NB4 (cell line): ENCODE measurements at regions not wholly inside any gene's neighbourhood (a gene's known extent, or its start where the extent isn't known, plus 50 kb on each side); places are given as distances from the start of the nearest gene placed in this dataset.

ENCODE experiments used
- DNase-seq: peaks from one replicate; pipeline ENCODE4 v3.0.0; 2010; ENCODE audit warnings: low read depth
- H3K4me3 ChIP-seq: one replicate; pipeline ENCODE4 v1.5.1; 2011; ENCODE audit warnings: mild to moderate bottlenecking, low read depth, low read length, moderate library complexity
- CTCF ChIP-seq: IDR thresholded peaks from one replicate; pipeline ENCODE4 v1.5.1; 2012; ENCODE audit warnings: low read depth, low read length
- MAX ChIP-seq: IDR thresholded peaks from 2 replicates; pipeline ENCODE4 v1.6.1; 2011; ENCODE audit warnings: low read depth, low read length
- MYC ChIP-seq: IDR thresholded peaks from 2 replicates; pipeline ENCODE4 v1.6.1; 2011; ENCODE audit warnings: low read depth, low read length
- POLR2A ChIP-seq: IDR thresholded peaks from 2 replicates; pipeline ENCODE4 v1.6.1; 2011; ENCODE audit warnings: mild to moderate bottlenecking; ENCODE audit not compliant: insufficient read length; ENCODE audit errors: extremely low read depth

DNA sequence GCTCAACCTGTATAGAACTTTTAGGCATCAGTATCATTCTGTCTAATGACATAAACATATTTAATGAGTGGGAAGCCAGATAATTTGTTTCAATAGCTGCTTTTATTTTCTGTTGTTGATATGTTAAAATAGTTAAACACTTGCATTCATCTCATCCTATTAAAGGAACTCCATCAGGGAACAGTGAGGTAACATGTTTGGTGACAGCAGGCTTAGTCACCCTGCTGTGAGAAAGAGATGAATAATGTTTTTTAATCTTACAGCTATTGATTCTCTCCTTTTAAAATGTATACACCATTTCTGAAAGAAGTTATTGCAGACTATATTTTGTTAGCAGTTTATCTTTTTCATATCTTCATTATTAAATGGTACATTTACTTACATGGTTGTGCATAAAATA lies 123.3 kb upstream of the CWC22 start:
- no peak for DNase-seq
- H3K4me3 ChIP-seq = no peak overlapping the region
- no peak for TF ChIP-seq MAX
- TF ChIP-seq MYC = no peak
- TF ChIP-seq CTCF = no peak
- TF ChIP-seq POLR2A = no peak

- no peak for TF ChIP-seq CTCF
- TF ChIP-seq POLR2A = no peak
- H3K4me3 ChIP-seq = no peak overlapping the region
- no peak for DNase-seq
Observed at GRCh38 chr2:180128861-180129260, 121.8 kb upstream of the CWC22 start.

GRCh38 chr2:180125245-180125962 lies 118.3 kb upstream of the CWC22 start:
- TF ChIP-seq CTCF (peak; percentile 49), MAX (no peak)
- no peak overlapping the region for H3K4me3 ChIP-seq
- DNase-seq = peak; percentile 78

DNA sequence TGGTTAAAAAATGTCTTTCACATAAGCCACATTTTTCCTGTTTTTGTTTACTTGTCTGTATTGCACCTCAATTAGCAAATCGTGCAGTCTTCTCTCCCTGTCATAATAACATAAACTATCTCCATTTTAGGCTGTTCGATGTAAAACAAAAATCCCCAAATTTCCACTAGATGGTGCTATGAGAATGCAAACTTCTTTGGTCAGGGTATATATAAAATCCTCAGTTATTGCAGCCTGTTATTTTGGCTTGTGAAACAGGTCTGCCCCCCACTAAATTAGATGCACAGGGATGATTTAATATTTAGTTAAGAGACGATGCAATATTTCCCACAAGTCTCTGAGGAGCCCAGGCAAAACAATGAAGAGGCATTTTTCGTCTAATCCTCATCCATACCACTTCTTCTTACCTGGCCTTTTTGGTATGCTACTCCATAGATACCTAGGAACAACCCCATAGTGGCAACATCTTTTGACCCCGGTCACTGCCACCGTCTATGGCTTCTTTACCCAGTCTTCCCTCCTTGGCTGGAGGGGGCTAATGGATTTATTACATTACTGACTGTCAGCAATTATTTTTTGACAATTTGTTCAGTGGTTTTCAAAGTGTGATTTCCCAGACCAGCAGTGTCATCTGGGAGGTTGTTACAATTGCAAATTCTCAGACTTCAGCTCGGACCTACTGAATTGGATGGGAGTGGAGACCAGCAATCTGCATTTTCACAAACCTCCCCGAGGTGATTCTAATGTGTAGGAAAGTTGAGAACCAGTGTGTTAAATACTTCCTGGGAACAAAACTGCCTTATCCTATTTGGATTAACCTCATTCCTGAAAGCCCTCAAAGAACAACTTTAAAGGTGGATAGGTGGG lies 117.4 kb upstream of the CWC22 start:
- DNase-seq = peak; percentile 70
- H3K4me3 ChIP-seq = no peak overlapping the region
- no peak for TF ChIP-seq MYC
- TF ChIP-seq POLR2A = no peak
- TF ChIP-seq MAX = no peak
- TF ChIP-seq CTCF = peak; percentile 40

- no peak for DNase-seq
- no peak overlapping the region for H3K4me3 ChIP-seq
Observed at GRCh38 chr2:180122874-180123273, 115.8 kb upstream of the CWC22 start.

More at GRCh38 chr2:180122874-180123273, 115.8 kb upstream of the CWC22 start:
- TF ChIP-seq MAX = no peak
- no peak for TF ChIP-seq MYC
- TF ChIP-seq CTCF = no peak
- TF ChIP-seq POLR2A = no peak
